B cell (primary cell): ENCODE measurements at regions not wholly inside any gene's neighbourhood (a gene's known extent, or its start where the extent isn't known, plus 50 kb on each side); places are given as distances from the start of the nearest gene placed in this dataset.

Experiments used
- ATAC-seq: fragments of 200-7000 bp; cut with Tn5 transposase; one replicate; pipeline ENCODE4 v1.10.0; 2021; ENCODE audit warnings: low read depth, mild to moderate bottlenecking, moderate number of reproducible peaks, moderate library complexity
- CTCF ChIA-PET: fragments of 350-600 bp; sonication (Branson Sonifier 250); formaldehyde crosslinking; loops from one replicate; lab custom pipeline; 2021; ENCODE audit warnings: antibody characterized with exemption, inconsistent platforms; lab: Charles Lee
- POLR2A ChIA-PET: fragments of 350-600 bp; sonication (Branson Sonifier 250); formaldehyde crosslinking; loops from one replicate; lab custom pipeline; 2021; ENCODE audit warnings: antibody characterized with exemption; lab: Charles Lee
- DNase-seq: peaks from one replicate; pipeline ENCODE4 v3.0.0; 2013
- H2AFZ ChIP-seq: 2 replicates; pipeline ENCODE4 v1.6.1; 2012; ENCODE audit warnings: mild to moderate bottlenecking, low read depth, low read length; ENCODE audit not compliant: insufficient read depth, poor library complexity, severe bottlenecking
- H3K27ac ChIP-seq, 2 donors: 1 replicate in 1 of 2; 2 replicates in 1 of 2; pipeline ENCODE4 v1.5.1; 2012 to 2013; ENCODE audit warnings: low read length in 2 of 2, mild to moderate bottlenecking in 2 of 2, moderate library complexity in 1 of 2
- H3K27me3 ChIP-seq, 4 experiments: fragments of 200-600 bp in 1 of 4; sonication (generic) in 1 of 4; replicated peaks in 1 of 4; 1 replicate in 2 of 4; 2 replicates in 2 of 4; pipeline versions ENCODE4 v1.6.1 to v1.7.0; 2013 to 2016; ENCODE audit warnings: low read length in 3 of 4, mild to moderate bottlenecking in 2 of 4, mixed read lengths in 1 of 4, moderate library complexity in 1 of 4; ENCODE audit not compliant: insufficient read depth in 4 of 4, control insufficient read depth in 3 of 4; ENCODE audit errors: control extremely low read depth in 1 of 4
- H3K36me3 ChIP-seq, 2 experiments: replicated peaks in 1 of 2; 1 replicate in 1 of 2; 2 replicates in 1 of 2; pipeline versions ENCODE4 v1.6.1 to v1.7.1; 2013; ENCODE audit warnings: low read length in 1 of 2; ENCODE audit not compliant: insufficient read depth in 2 of 2, control insufficient read depth in 1 of 2; ENCODE audit errors: control extremely low read depth in 1 of 2, extremely low read depth in 1 of 2
- H3K4me1 ChIP-seq, 2 donors: fragments of 200-600 bp in 1 of 2; sonication (generic) in 1 of 2; 1 replicate in 1 of 2; 2 replicates in 1 of 2; pipeline versions ENCODE4 v1.5.1 to v1.6.1; 2013 to 2017; ENCODE audit warnings: low read length in 2 of 2; ENCODE audit not compliant: control insufficient read depth in 2 of 2, insufficient read depth in 2 of 2
- H3K4me2 ChIP-seq: replicated peaks from 2 replicates; pipeline ENCODE3; 2012; ENCODE audit warnings: mild to moderate bottlenecking, low read depth, low read length; ENCODE audit not compliant: poor library complexity, severe bottlenecking
- H3K4me3 ChIP-seq, 5 experiments: fragments of 200-600 bp in 1 of 5; sonication (generic) in 1 of 5; 1 replicate in 3 of 5; 2 replicates in 2 of 5; pipeline versions ENCODE4 v1.5.1 to v1.7.0; 2011 to 2016; ENCODE audit warnings: low read length in 4 of 5, mild to moderate bottlenecking in 4 of 5, low read depth in 2 of 5, control low read depth in 1 of 5, moderate library complexity in 1 of 5; ENCODE audit not compliant: insufficient read depth in 1 of 5; ENCODE audit errors: control extremely low read depth in 1 of 5, extremely low read depth in 1 of 5
- H3K79me2 ChIP-seq: fragments of 200-600 bp; sonication (generic); one replicate; pipeline ENCODE4 v1.6.0; 2016; ENCODE audit warnings: low read length; ENCODE audit not compliant: control insufficient read depth, insufficient read depth
- H3K9ac ChIP-seq: fragments of 200-600 bp; sonication (generic); 2 replicates; pipeline ENCODE4 v1.6.1; 2017; ENCODE audit warnings: mild to moderate bottlenecking, low read length, moderate library complexity
- H3K9me3 ChIP-seq, 3 donors: one replicate each; pipeline versions ENCODE4 v1.6.1 to v1.7.1; 2013; ENCODE audit warnings: low read length in 2 of 3; ENCODE audit not compliant: control insufficient read depth in 2 of 3, insufficient read depth in 1 of 3; ENCODE audit errors: control extremely low read depth in 1 of 3
- H4K20me1 ChIP-seq: 2 replicates; pipeline ENCODE4 v1.6.0; 2012; ENCODE audit warnings: mild to moderate bottlenecking, low read length; ENCODE audit not compliant: insufficient read depth, control insufficient read depth, poor library complexity, severe bottlenecking
- H3K27ac Mint-ChIP-seq: one replicate; pipeline ENCODE4 v1.8.0; 2021; ENCODE audit warnings: mixed read lengths
- H3K27me3 Mint-ChIP-seq: one replicate; pipeline ENCODE4 v1.8.0; 2021; ENCODE audit warnings: mixed read lengths
- H3K4me1 Mint-ChIP-seq: one replicate; pipeline ENCODE4 v1.8.0; 2021; ENCODE audit warnings: mixed read lengths
- H3K4me3 Mint-ChIP-seq: one replicate; pipeline ENCODE4 v1.8.0; 2021; ENCODE audit warnings: mixed read lengths
- H3K9me3 Mint-ChIP-seq: one replicate; pipeline ENCODE4 v1.8.0; 2022; ENCODE audit warnings: mixed read lengths; ENCODE audit not compliant: insufficient read depth
- EZH2 ChIP-seq: IDR thresholded peaks from 2 replicates; pipeline ENCODE4 v1.6.1; 2012; ENCODE audit warnings: borderline replicate concordance, low read depth, mild to moderate bottlenecking, moderate library complexity, low read length; ENCODE audit not compliant: insufficient read depth, poor library complexity, severe bottlenecking
- WGBS: methylation state at CpG from one replicate; pipeline ENCODE4 v1.1.5; 2013; ENCODE audit warnings: missing lambda C conversion rate; ENCODE audit not compliant: insufficient coverage; 5-methylcytosine and 5-hydroxymethylcytosine counted together
- intact Hi-C: fragments of 100-400 bp; cut with micrococcal nuclease; formaldehyde crosslinking; loops from one replicate; pipeline ENCODE4 v1.10.0; 2022
- TF ChIP-seq, protein P1 (sequence below): fragments of 200-600 bp; IDR thresholded peaks from one replicate; pipeline ENCODE4 v1.8.0; 2022; ENCODE audit warnings: antibody characterized with exemption, mild to moderate bottlenecking

DNA sequence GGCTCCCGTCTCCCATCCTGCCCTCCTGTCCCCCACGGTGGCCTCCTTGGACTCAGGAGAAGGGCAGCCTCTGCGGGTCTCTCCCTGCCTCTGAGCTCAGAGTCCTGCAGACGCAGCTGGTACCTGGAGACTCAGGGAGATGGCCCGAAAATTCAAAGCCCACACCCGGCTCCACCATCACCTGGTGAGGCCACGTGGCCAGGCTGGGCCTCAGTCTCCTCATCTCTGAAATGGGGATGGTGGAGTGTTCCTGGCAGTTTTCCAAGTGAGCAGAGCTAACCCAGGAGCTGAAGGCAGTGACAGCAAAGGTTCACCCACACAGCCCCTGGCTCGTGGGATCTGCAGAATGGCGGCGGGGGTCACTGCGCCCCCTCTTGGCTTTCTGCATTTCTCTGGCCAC is 62.1 kb upstream of the RXRA start:
- H3K79me2 ChIP-seq, result no peaks in the 10 kb centered on the region
- ATAC-seq (no peak), DNase-seq (no peak)
- no peak overlapping the region for H3K4me2 ChIP-seq
- peaks cover 31% of the 10 kb centered on the region for H3K27me3 Mint-ChIP-seq
- H2AFZ ChIP-seq, result no peak overlapping the region
- peaks cover 0 to 22% (median 5%) of the 10 kb centered on the region in 4 experiments for H3K27me3 ChIP-seq
- peaks cover 35 to 39% of the 10 kb centered on the region in 2 donors for H3K4me1 ChIP-seq
- peaks cover 0 to 5% (median 0%) of the 10 kb centered on the region in 3 donors for H3K9me3 ChIP-seq
- no peak overlapping the region for H3K4me3 ChIP-seq
- no peak overlapping the region for H3K4me3 Mint-ChIP-seq
- POLR2A ChIA-PET, result no interaction called here
- H3K9me3 Mint-ChIP-seq, result no peaks in the 10 kb centered on the region
- WGBS, result 66% methylated on average over 6 of the region's 11 CpGs
- CTCF ChIA-PET, result no interaction called here
- TF ChIP-seq, protein P1, sequence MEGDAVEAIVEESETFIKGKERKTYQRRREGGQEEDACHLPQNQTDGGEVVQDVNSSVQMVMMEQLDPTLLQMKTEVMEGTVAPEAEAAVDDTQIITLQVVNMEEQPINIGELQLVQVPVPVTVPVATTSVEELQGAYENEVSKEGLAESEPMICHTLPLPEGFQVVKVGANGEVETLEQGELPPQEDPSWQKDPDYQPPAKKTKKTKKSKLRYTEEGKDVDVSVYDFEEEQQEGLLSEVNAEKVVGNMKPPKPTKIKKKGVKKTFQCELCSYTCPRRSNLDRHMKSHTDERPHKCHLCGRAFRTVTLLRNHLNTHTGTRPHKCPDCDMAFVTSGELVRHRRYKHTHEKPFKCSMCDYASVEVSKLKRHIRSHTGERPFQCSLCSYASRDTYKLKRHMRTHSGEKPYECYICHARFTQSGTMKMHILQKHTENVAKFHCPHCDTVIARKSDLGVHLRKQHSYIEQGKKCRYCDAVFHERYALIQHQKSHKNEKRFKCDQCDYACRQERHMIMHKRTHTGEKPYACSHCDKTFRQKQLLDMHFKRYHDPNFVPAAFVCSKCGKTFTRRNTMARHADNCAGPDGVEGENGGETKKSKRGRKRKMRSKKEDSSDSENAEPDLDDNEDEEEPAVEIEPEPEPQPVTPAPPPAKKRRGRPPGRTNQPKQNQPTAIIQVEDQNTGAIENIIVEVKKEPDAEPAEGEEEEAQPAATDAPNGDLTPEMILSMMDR, result no peak
- TF ChIP-seq EZH2, result no peak
- no peaks in the 10 kb centered on the region for H3K36me3 ChIP-seq
- H3K27ac Mint-ChIP-seq, result no peak overlapping the region
- H3K4me1 Mint-ChIP-seq, result peaks cover 28% of the 10 kb centered on the region
- no peak overlapping the region for H3K9ac ChIP-seq
- intact Hi-C loops, result no loop called here
- H3K27ac ChIP-seq, result no peak overlapping the region
- H4K20me1 ChIP-seq, result no peaks in the 10 kb centered on the region

DNA sequence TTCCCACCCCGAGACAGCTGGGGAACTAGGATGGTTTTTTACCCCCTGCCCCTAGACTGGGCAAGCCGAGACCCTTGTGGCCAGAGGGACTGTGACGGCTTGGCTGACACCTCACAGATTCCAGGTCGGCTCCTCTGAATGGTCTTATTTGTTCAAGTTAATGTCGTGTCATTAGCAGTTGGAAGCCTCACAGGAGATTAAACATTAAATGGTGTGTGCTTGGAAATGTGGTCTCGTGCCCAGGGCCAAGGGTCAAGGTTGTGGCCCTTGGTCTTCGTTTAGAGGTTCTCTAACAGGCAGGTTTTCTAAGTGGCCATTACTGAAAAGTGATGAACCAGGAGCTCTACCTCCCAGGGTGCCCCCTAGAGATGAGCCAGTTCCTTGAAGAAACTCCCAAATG is 61.2 kb upstream of the RXRA start:
- Histone ChIP-seq H2AFZ (no peak overlapping the region), H3K4me1 (peaks cover 35 to 39% of the 10 kb centered on the region in 2 donors), H3K36me3 (no peaks in the 10 kb centered on the region), H3K27me3 (peaks cover 0 to 22% (median 5%) of the 10 kb centered on the region in 4 experiments), H3K4me2 (no peak overlapping the region), H4K20me1 (no peaks in the 10 kb centered on the region), H3K27ac (no peak overlapping the region), H3K4me3 (no peak overlapping the region), H3K9ac (no peak overlapping the region), H3K79me2 (no peaks in the 10 kb centered on the region), H3K9me3 (peaks cover 0 to 11% (median 0%) of the 10 kb centered on the region in 3 donors)
- CTCF ChIA-PET, result no interaction called here
- Mint-ChIP-seq H3K9me3 (no peaks in the 10 kb centered on the region), H3K4me1 (peaks cover 36% of the 10 kb centered on the region), H3K27ac (no peak overlapping the region), H3K27me3 (peaks cover 31% of the 10 kb centered on the region), H3K4me3 (no peak overlapping the region)
- 93% methylated on average over 7 of the region's 7 CpGs for WGBS
- intact Hi-C loops, result loop anchor here (5.0 kb wide), 1 partner anchor 127 kb away; no protein-coding TSS in a partner anchor
- TF ChIP-seq, protein P1, result no peak
- TF ChIP-seq EZH2, result no peak
- DNase-seq (no peak), ATAC-seq (no peak)
- POLR2A ChIA-PET, result no interaction called here
